ENCODE measurements at regions not wholly inside any gene's neighbourhood (a gene's known extent, or its start where the extent isn't known, plus 50 kb on each side); places are given as distances from the start of the nearest gene placed in this dataset.
A peak's percentile ranks its signal among the peaks of the same experiment; 100 is the strongest.
"Not testable (repeated sequence)": the region's sequence is repeated elsewhere in the genome, so short reads cannot be mapped to it uniquely, and the experiment has no call there.

DNA sequence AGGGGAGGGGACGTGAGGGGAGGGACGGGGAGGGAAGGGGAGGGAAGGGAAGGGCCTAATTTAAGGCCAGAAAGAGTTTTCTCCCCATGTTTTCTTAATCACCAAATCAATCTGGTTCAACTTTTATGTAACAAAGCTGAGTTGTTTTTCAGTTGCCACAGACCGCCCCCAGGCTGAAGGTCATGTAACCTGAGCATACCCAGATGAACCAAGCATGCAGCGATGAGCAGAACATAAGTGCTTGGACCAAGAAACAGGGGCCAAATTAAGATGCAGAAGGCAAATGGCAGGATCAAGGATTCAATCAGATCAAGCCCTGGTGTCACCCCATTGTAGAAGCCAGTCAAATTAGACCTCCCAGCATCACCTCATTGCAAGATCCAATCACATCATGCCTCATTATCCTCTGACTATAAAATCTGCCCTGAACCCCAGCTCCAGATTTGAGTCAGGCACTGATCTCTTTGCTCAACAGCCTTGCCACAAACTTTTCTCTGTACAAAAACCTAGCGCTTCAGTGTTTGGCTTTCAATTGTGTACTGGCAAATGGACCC, 113.5 kb upstream of the TNPO1 start:
- Histone ChIP-seq H3K27ac (ENCODE audit: extremely low read depth, low read depth, low read length) (no peak overlapping the region), H3K4me1 (ENCODE audit: control insufficient read depth, insufficient read depth, low read length) (no peaks in the 10 kb centered on the region), H3K36me3 (ENCODE audit: control insufficient read depth in 2 of 2, insufficient read depth in 1 of 2, low read length in 2 of 2) (no peaks in the 10 kb centered on the region), H3K4me3 (ENCODE audit: low read depth, low read length) (no peak overlapping the region), H3K9me3 (ENCODE audit: control insufficient read depth, insufficient read depth, low read depth, low read length) (no peaks in the 10 kb centered on the region)
- POLR2A ChIA-PET = no interaction called here
- CTCF ChIA-PET = interaction anchor here (0.6 kb wide), 1 partner anchor 449 kb away, joined by 3 read pairs; no protein-coding TSS in a partner anchor
- TF ChIP-seq ZBTB1 (tag by site-specific recombination; IDR thresholded peaks at IDR 0.05) (no peak), YY1 (tag by site-specific recombination; IDR thresholded peaks at IDR 0.05) (no peak), GLI4 (tag by site-specific recombination; IDR thresholded peaks at IDR 0.05) (no peak), ZNF529 (tag by site-specific recombination; IDR thresholded peaks at IDR 0.05; ENCODE audit: insufficient replicate concordance) (no peak), ZFHX2 (tag by site-specific recombination; conservative IDR thresholded peaks at IDR 0.05) (no peak), ZNF785 (tag by site-specific recombination; IDR thresholded peaks at IDR 0.05) (no peak), ZNF184 (tag by site-specific recombination; IDR thresholded peaks at IDR 0.05) (no peak), ZXDB (tag by site-specific recombination; IDR thresholded peaks at IDR 0.05) (no peak), ZNF664 (tag by site-specific recombination; IDR thresholded peaks at IDR 0.05) (no peak), ZBTB17 (tag by site-specific recombination; IDR thresholded peaks at IDR 0.05) (no peak), YY2 (tag by site-specific recombination; IDR thresholded peaks at IDR 0.05) (no peak)
- TF ChIP-seq, protein P1, sequence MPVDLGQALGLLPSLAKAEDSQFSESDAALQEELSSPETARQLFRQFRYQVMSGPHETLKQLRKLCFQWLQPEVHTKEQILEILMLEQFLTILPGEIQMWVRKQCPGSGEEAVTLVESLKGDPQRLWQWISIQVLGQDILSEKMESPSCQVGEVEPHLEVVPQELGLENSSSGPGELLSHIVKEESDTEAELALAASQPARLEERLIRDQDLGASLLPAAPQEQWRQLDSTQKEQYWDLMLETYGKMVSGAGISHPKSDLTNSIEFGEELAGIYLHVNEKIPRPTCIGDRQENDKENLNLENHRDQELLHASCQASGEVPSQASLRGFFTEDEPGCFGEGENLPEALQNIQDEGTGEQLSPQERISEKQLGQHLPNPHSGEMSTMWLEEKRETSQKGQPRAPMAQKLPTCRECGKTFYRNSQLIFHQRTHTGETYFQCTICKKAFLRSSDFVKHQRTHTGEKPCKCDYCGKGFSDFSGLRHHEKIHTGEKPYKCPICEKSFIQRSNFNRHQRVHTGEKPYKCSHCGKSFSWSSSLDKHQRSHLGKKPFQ (tag by site-specific recombination; IDR thresholded peaks at IDR 0.05) = no peak
- TF ChIP-seq, protein P2, sequence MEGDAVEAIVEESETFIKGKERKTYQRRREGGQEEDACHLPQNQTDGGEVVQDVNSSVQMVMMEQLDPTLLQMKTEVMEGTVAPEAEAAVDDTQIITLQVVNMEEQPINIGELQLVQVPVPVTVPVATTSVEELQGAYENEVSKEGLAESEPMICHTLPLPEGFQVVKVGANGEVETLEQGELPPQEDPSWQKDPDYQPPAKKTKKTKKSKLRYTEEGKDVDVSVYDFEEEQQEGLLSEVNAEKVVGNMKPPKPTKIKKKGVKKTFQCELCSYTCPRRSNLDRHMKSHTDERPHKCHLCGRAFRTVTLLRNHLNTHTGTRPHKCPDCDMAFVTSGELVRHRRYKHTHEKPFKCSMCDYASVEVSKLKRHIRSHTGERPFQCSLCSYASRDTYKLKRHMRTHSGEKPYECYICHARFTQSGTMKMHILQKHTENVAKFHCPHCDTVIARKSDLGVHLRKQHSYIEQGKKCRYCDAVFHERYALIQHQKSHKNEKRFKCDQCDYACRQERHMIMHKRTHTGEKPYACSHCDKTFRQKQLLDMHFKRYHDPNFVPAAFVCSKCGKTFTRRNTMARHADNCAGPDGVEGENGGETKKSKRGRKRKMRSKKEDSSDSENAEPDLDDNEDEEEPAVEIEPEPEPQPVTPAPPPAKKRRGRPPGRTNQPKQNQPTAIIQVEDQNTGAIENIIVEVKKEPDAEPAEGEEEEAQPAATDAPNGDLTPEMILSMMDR (tag by site-specific recombination; IDR thresholded peaks at IDR 0.05) = no peak

DNA sequence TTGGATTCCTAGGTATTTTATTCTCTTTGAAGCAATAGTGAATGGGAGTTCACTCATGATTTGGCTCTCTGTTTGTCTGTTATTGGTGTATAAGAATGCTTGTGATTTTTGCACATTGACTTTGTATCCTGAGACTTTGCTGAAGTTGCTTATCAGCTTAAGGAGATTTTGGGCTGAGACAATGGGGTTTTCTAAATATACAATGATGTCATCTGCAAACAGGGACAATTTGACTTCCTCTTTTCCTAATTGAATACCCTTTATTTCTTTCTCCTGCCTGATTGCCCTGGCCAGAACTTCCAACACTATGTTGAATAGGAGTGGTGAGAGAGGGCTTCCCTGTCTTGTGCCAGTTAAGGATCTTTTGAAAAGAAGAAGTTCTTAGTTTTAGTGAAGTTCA, 114.4 kb upstream of the TNPO1 start:
- H3K36me3 ChIP-seq (ENCODE audit: control insufficient read depth in 2 of 2, insufficient read depth in 1 of 2, low read length in 2 of 2); H3K9me3 ChIP-seq (ENCODE audit: control insufficient read depth, insufficient read depth, low read depth, low read length); POLR2A ChIA-PET; H3K4me1 ChIP-seq (ENCODE audit: control insufficient read depth, insufficient read depth, low read length); H3K27ac ChIP-seq (ENCODE audit: extremely low read depth, low read depth, low read length); CTCF ChIA-PET; H3K4me3 ChIP-seq (ENCODE audit: low read depth, low read length): not testable (repeated sequence)
- TF ChIP-seq, protein P3, sequence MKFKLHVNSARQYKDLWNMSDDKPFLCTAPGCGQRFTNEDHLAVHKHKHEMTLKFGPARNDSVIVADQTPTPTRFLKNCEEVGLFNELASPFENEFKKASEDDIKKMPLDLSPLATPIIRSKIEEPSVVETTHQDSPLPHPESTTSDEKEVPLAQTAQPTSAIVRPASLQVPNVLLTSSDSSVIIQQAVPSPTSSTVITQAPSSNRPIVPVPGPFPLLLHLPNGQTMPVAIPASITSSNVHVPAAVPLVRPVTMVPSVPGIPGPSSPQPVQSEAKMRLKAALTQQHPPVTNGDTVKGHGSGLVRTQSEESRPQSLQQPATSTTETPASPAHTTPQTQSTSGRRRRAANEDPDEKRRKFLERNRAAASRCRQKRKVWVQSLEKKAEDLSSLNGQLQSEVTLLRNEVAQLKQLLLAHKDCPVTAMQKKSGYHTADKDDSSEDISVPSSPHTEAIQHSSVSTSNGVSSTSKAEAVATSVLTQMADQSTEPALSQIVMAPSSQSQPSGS (tag by site-specific recombination; IDR thresholded peaks at IDR 0.05; ENCODE audit: low read depth) = 0 out of 2 replicates have a peak, but pooled peaks have one; percentile 5

DNA sequence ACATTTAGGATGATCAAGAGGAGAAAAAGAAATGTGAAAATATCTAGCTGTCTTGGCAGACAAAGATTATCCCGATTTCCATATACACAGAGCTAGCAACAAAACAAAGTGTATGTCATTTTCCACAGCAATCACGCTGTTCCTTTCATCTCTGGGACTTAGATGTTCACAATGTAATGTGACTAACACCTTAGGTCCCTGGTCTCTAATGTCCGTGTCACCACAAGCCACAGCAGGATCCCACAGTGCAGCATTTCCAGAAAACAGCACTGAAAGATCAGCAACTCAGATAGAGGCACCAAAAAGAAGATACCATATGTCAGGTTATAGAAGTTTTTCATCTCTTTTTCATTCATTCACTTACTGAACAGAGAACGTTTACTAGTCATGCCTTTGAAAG, 118.0 kb upstream of the TNPO1 start:
- no peaks in the 10 kb centered on the region for H3K4me1 ChIP-seq (ENCODE audit: control insufficient read depth, insufficient read depth, low read length)
- CTCF ChIA-PET = no interaction called here
- no peak overlapping the region for H3K4me3 ChIP-seq (ENCODE audit: low read depth, low read length)
- no peak for TF ChIP-seq SETDB1 (IDR thresholded peaks at IDR 0.05; ENCODE audit: insufficient read length, low read length)
- TF ChIP-seq, protein P4, sequence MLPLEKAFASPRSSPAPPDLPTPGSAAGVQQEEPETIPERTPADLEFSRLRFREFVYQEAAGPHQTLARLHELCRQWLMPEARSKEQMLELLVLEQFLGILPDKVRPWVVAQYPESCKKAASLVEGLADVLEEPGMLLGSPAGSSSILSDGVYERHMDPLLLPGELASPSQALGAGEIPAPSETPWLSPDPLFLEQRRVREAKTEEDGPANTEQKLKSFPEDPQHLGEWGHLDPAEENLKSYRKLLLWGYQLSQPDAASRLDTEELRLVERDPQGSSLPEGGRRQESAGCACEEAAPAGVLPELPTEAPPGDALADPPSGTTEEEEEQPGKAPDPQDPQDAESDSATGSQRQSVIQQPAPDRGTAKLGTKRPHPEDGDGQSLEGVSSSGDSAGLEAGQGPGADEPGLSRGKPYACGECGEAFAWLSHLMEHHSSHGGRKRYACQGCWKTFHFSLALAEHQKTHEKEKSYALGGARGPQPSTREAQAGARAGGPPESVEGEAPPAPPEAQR (tag by site-specific recombination; IDR thresholded peaks at IDR 0.05) = no peak
- TF ChIP-seq, protein P5, sequence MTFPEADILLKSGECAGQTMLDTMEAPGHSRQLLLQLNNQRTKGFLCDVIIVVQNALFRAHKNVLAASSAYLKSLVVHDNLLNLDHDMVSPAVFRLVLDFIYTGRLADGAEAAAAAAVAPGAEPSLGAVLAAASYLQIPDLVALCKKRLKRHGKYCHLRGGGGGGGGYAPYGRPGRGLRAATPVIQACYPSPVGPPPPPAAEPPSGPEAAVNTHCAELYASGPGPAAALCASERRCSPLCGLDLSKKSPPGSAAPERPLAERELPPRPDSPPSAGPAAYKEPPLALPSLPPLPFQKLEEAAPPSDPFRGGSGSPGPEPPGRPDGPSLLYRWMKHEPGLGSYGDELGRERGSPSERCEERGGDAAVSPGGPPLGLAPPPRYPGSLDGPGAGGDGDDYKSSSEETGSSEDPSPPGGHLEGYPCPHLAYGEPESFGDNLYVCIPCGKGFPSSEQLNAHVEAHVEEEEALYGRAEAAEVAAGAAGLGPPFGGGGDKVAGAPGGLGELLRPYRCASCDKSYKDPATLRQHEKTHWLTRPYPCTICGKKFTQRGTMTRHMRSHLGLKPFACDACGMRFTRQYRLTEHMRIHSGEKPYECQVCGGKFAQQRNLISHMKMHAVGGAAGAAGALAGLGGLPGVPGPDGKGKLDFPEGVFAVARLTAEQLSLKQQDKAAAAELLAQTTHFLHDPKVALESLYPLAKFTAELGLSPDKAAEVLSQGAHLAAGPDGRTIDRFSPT (tag by site-specific recombination; IDR thresholded peaks at IDR 0.05) = no peak
- TF ChIP-seq ZNF394 (tag by site-specific recombination; IDR thresholded peaks at IDR 0.05; ENCODE audit: borderline replicate concordance) = no peak
- TF ChIP-seq, protein P6, sequence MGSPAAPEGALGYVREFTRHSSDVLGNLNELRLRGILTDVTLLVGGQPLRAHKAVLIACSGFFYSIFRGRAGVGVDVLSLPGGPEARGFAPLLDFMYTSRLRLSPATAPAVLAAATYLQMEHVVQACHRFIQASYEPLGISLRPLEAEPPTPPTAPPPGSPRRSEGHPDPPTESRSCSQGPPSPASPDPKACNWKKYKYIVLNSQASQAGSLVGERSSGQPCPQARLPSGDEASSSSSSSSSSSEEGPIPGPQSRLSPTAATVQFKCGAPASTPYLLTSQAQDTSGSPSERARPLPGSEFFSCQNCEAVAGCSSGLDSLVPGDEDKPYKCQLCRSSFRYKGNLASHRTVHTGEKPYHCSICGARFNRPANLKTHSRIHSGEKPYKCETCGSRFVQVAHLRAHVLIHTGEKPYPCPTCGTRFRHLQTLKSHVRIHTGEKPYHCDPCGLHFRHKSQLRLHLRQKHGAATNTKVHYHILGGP (tag by site-specific recombination; IDR thresholded peaks at IDR 0.05) = no peak
- no peak for TF ChIP-seq MYNN (tag by site-specific recombination; IDR thresholded peaks at IDR 0.05; ENCODE audit: borderline replicate concordance)
- TF ChIP-seq SP3 (tag by site-specific recombination; IDR thresholded peaks at IDR 0.05) = no peak

More for the DNA sequence above, 118.0 kb upstream of the TNPO1 start:
- Histone ChIP-seq H3K36me3 (ENCODE audit: control insufficient read depth in 2 of 2, insufficient read depth in 1 of 2, low read length in 2 of 2) (no peaks in the 10 kb centered on the region), H3K9me3 (ENCODE audit: control insufficient read depth, insufficient read depth, low read depth, low read length) (no peaks in the 10 kb centered on the region), H3K27ac (ENCODE audit: extremely low read depth, low read depth, low read length) (no peak overlapping the region)
- POLR2A ChIA-PET = no interaction called here

Data from HEK293 (cell line).